ENCODE measurements at regions not wholly inside any gene's neighbourhood (a gene's known extent, or its start where the extent isn't known, plus 50 kb on each side); places are given as distances from the start of the nearest gene placed in this dataset.

DNA sequence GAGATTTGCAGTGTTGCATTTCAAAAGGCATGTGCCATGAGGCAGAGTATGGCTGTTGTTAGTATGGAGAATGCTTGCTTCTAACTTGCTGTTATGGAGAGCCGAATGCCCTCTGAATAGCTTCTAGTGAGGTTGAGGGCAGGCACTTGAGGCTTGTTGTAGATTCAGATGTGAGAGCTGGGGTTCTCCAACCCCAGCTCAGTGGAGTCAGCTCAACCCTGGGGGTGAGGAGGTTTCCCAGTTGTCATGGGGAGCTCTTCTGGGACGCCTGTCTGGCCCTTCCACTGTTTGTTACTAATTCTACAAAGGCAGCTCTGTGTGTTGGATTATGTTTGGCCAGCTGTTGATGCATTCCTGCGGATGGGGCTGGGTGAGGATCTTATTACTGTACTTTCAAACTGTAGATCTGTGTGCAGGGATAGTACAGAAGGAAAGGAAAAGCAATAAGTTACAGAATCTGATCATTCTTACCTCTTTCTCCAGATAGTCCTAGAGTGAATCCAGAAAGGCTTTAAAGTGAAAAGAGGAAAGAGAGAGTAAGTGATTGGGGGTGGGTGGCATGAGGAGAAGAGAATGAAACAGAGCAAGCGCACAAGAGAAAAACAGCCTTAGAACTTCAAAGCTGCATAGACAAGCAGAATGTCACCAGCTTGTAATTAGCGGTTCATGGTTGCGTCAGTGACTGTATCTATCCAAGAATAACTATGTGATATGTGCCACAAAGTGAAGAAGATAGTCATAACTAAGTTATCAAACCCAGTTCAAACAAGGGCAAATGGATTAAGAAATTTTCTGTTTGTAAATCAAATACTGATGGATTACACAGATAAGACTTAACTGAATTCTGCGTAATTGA is 148.7 kb downstream of the PRL start:
- Histone ChIP-seq H3K79me2 (ENCODE audit: low read length) (no peaks in the 10 kb centered on the region), H3F3A (ENCODE audit: insufficient read depth, low read length) (no peaks in the 10 kb centered on the region), H4K20me1 (ENCODE audit: insufficient read depth, low read length) (no peaks in the 10 kb centered on the region), H2AFZ (ENCODE audit: low read length) (no peak overlapping the region), H3K4me1 (ENCODE audit: low read length) (no peaks in the 10 kb centered on the region), H3K4me2 (ENCODE audit: low read depth, low read length) (no peak overlapping the region), H3K27me3 (replicated peaks; ENCODE audit: insufficient read depth, low read length) (no peaks in the 10 kb centered on the region), H3K9ac (ENCODE audit: low read length) (no peak overlapping the region), H3K9me3 (replicated peaks; ENCODE audit: insufficient read depth, low read length) (no peaks in the 10 kb centered on the region), H3K36me3 (replicated peaks; ENCODE audit: insufficient read depth, low read length) (no peaks in the 10 kb centered on the region), H3K9me2 (replicated peaks; ENCODE audit: insufficient read depth, low read length) (no peaks in the 10 kb centered on the region), H3K4me3 (ENCODE audit: low read length) (no peak overlapping the region), H3K27ac (ENCODE audit: low read length) (no peak overlapping the region)
- DNase-seq = no peak
- no peak for TF ChIP-seq EZH2phosphoT487 (IDR thresholded peaks at IDR 0.05; ENCODE audit: low read length)
- no peak for TF ChIP-seq EZH2 (optimal IDR thresholded peaks at IDR 0.05; ENCODE audit: low read depth, low read length)
- TF ChIP-seq, protein P1, sequence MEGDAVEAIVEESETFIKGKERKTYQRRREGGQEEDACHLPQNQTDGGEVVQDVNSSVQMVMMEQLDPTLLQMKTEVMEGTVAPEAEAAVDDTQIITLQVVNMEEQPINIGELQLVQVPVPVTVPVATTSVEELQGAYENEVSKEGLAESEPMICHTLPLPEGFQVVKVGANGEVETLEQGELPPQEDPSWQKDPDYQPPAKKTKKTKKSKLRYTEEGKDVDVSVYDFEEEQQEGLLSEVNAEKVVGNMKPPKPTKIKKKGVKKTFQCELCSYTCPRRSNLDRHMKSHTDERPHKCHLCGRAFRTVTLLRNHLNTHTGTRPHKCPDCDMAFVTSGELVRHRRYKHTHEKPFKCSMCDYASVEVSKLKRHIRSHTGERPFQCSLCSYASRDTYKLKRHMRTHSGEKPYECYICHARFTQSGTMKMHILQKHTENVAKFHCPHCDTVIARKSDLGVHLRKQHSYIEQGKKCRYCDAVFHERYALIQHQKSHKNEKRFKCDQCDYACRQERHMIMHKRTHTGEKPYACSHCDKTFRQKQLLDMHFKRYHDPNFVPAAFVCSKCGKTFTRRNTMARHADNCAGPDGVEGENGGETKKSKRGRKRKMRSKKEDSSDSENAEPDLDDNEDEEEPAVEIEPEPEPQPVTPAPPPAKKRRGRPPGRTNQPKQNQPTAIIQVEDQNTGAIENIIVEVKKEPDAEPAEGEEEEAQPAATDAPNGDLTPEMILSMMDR (IDR thresholded peaks at IDR 0.05; ENCODE audit: low read length) = no peak

DNA sequence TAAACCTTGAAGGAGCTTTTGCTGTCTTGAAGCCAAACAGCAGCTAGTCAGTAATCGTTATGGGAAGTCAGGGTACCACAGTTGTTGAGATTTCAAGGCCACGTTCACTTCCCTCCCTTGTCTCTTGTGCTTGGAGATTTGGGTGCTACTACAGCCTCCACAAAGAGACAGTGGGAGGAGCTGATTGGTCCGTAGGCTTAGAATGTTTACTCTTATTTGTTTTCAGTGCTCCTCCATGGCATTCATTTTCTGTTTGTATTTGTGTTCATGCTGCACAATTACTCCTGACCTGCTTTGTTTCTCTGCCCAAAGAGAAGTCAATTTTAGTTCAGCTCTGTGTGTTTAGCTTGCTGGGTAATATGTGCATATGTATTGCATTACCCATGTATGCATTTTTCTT is 147.7 kb downstream of the PRL start:
- H3K36me3 ChIP-seq (replicated peaks; ENCODE audit: insufficient read depth, low read length) = no peaks in the 10 kb centered on the region
- H3K4me3 ChIP-seq (ENCODE audit: low read length) = no peak overlapping the region
- H3K27ac ChIP-seq (ENCODE audit: low read length) = no peak overlapping the region
- H3K4me2 ChIP-seq (ENCODE audit: low read depth, low read length) = no peak overlapping the region
- H3K9me2 ChIP-seq (replicated peaks; ENCODE audit: insufficient read depth, low read length) = no peaks in the 10 kb centered on the region
- H3K27me3 ChIP-seq (replicated peaks; ENCODE audit: insufficient read depth, low read length) = no peaks in the 10 kb centered on the region
- no peak for DNase-seq
- H3K4me1 ChIP-seq (ENCODE audit: low read length) = no peaks in the 10 kb centered on the region
- H3K79me2 ChIP-seq (ENCODE audit: low read length) = no peaks in the 10 kb centered on the region
- H3F3A ChIP-seq (ENCODE audit: insufficient read depth, low read length) = no peaks in the 10 kb centered on the region
- no peak overlapping the region for H3K9ac ChIP-seq (ENCODE audit: low read length)
- TF ChIP-seq EZH2phosphoT487 (IDR thresholded peaks at IDR 0.05; ENCODE audit: low read length) (no peak), EZH2 (optimal IDR thresholded peaks at IDR 0.05; ENCODE audit: low read depth, low read length) (no peak)
- TF ChIP-seq, protein P1 (IDR thresholded peaks at IDR 0.05; ENCODE audit: low read length) = no peak
- no peaks in the 10 kb centered on the region for H4K20me1 ChIP-seq (ENCODE audit: insufficient read depth, low read length)
- H2AFZ ChIP-seq (ENCODE audit: low read length) = no peak overlapping the region
- H3K9me3 ChIP-seq (replicated peaks; ENCODE audit: insufficient read depth, low read length) = no peaks in the 10 kb centered on the region

DNA sequence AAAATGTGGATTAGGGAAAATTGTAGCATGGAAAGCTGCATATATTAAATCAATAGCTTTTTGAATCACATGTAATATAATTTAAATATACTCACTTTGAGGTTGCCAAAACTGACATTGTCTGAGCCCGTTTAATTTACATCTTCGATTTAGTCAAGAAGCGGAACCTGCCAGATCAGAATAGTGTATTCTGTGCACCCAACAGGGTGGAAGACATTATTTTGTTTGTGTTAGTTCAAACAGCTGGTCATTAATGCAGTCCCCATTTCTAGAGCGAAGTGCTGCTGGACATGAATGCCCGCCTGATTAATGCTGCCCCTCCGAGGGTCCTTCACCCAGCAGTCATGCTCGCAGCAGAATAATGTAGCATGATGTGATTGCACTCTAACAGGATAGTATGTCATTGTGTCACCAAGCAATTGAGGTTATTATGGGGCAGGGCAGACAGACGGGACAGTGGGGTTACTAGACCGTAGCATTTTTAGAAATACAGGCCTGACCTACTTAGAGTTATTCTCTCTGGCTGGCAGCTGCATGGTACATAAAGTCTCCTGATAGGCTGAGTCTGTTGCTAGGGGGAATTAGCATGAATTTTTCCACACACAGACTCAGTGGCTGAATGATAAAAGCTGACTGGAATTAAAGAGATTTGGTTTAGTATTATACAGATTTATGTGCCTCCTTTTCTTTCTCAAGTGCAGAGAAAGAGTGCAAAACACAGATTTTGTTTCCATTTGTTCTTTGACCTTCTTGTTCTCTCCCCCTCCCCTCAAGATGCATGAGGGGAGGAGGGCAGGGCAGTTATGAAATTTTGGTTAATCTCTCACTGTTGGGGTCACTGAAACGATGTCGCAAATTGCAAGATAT is 147.1 kb downstream of the PRL start:
- DNase-seq = no peak
- no peak overlapping the region for H2AFZ ChIP-seq (ENCODE audit: low read length)
- no peak overlapping the region for H3K27ac ChIP-seq (ENCODE audit: low read length)
- H3K27me3 ChIP-seq (replicated peaks; ENCODE audit: insufficient read depth, low read length) = no peaks in the 10 kb centered on the region
- H3F3A ChIP-seq (ENCODE audit: insufficient read depth, low read length) = no peaks in the 10 kb centered on the region
- H3K9ac ChIP-seq (ENCODE audit: low read length) = no peak overlapping the region
- no peak overlapping the region for H3K4me3 ChIP-seq (ENCODE audit: low read length)
- no peaks in the 10 kb centered on the region for H3K9me3 ChIP-seq (replicated peaks; ENCODE audit: insufficient read depth, low read length)
- H3K4me1 ChIP-seq (ENCODE audit: low read length) = no peaks in the 10 kb centered on the region
- TF ChIP-seq EZH2 (optimal IDR thresholded peaks at IDR 0.05; ENCODE audit: low read depth, low read length) (no peak), EZH2phosphoT487 (IDR thresholded peaks at IDR 0.05; ENCODE audit: low read length) (no peak)
- TF ChIP-seq, protein P1 (IDR thresholded peaks at IDR 0.05; ENCODE audit: low read length) = no peak
- H3K4me2 ChIP-seq (ENCODE audit: low read depth, low read length) = no peak overlapping the region
- H3K36me3 ChIP-seq (replicated peaks; ENCODE audit: insufficient read depth, low read length) = no peaks in the 10 kb centered on the region
- H4K20me1 ChIP-seq (ENCODE audit: insufficient read depth, low read length) = no peaks in the 10 kb centered on the region
- no peaks in the 10 kb centered on the region for H3K79me2 ChIP-seq (ENCODE audit: low read length)
- no peaks in the 10 kb centered on the region for H3K9me2 ChIP-seq (replicated peaks; ENCODE audit: insufficient read depth, low read length)

All from MM.1S (cell line).